ENCODE measurements at regions not wholly inside any gene's neighbourhood (a gene's known extent, or its start where the extent isn't known, plus 50 kb on each side); places are given as distances from the start of the nearest gene placed in this dataset.

DNA sequence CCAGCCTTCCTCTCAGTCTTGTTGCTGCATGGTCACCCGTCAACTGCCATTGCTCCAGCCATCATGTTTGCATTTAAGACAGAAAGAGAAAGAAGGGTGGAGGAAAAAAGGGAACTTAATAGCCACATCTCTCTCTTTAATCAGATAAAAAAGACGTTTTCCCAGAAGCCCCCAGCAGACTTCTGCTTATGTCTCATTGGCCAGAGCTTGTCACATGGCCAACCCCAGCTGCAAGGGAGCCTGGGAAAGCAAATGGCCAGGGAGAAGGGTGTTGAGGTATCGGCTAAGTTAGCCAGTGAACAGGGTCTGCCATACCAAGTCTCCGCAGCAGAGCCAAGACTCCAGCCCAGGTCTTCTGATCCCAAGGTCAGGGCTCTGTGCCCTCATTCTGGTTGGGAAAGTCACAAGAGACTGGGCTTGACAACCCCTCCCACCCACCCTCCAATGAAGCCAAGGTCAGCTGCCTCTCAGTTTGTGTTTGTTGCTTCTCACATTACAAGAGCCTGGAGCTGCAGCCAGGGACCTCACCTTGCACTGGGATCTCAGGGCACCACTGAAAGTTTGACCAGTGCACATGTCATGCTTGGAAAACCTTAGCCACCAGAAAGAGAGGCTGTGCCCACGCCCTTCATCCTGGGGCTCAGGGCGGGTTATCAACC, 80.3 kb upstream of the LYZL2 start:
- TF ChIP-seq, protein P1, sequence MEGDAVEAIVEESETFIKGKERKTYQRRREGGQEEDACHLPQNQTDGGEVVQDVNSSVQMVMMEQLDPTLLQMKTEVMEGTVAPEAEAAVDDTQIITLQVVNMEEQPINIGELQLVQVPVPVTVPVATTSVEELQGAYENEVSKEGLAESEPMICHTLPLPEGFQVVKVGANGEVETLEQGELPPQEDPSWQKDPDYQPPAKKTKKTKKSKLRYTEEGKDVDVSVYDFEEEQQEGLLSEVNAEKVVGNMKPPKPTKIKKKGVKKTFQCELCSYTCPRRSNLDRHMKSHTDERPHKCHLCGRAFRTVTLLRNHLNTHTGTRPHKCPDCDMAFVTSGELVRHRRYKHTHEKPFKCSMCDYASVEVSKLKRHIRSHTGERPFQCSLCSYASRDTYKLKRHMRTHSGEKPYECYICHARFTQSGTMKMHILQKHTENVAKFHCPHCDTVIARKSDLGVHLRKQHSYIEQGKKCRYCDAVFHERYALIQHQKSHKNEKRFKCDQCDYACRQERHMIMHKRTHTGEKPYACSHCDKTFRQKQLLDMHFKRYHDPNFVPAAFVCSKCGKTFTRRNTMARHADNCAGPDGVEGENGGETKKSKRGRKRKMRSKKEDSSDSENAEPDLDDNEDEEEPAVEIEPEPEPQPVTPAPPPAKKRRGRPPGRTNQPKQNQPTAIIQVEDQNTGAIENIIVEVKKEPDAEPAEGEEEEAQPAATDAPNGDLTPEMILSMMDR (IDR thresholded peaks at IDR 0.05; ENCODE audit: insufficient read depth, low read depth, low read length) = no peak
- TF ChIP-seq EZH2 (IDR thresholded peaks at IDR 0.05; ENCODE audit: insufficient read depth, low read length) = no peak

Data from astrocyte (in vitro differentiated cells and primary cell).